H1 (cell line): ENCODE measurements at regions not wholly inside any gene's neighbourhood (a gene's known extent, or its start where the extent isn't known, plus 50 kb on each side); places are given as distances from the start of the nearest gene placed in this dataset.

Source experiments
- CTCF ChIA-PET: fragments of 300-600 bp; sonication (Branson Sonifier 250); formaldehyde crosslinking; loops from one replicate; lab custom pipeline; 2021; ENCODE audit not compliant: partially characterized antibody; lab: Charles Lee
- POLR2A ChIA-PET: fragments of 300-600 bp; sonication (Branson Sonifier 250); formaldehyde crosslinking; loops from one replicate; lab custom pipeline; 2021; ENCODE audit warnings: inconsistent platforms; ENCODE audit not compliant: partially characterized antibody; lab: Charles Lee
- DNase-seq, 2 experiments: peaks; one replicate each; pipeline versions ENCODE4 v3.0.0 to v3.0.0-alpha.2; 2010 to 2022; ENCODE audit warnings: low spot score in 2 of 2, low read depth in 1 of 2, mixed read lengths in 1 of 2
- FAIRE-seq: peaks from 2 replicates; lab custom pipeline; 2011; peaks lifted over from hg19 to GRCh38; lab: Jason Lieb, UNC
- H2AFZ ChIP-seq: 2 replicates; pipeline ENCODE4 v1.8.1; 2012; ENCODE audit warnings: low read length, inconsistent platforms
- H2AK5ac ChIP-seq: 2 replicates; pipeline ENCODE4 v1.6.1; 2013; ENCODE audit warnings: low read depth, low read length
- H2BK120ac ChIP-seq: replicated peaks from 2 replicates; pipeline ENCODE3; 2013; ENCODE audit warnings: low read depth, low read length, inconsistent platforms
- H2BK12ac ChIP-seq: 2 replicates; pipeline ENCODE4 v1.6.1; 2013; ENCODE audit warnings: low read depth, low read length
- H2BK15ac ChIP-seq: 2 replicates; pipeline ENCODE4 v1.6.1; 2013; ENCODE audit warnings: low read length
- H2BK20ac ChIP-seq: 2 replicates; pipeline ENCODE4 v1.6.1; 2013; ENCODE audit warnings: low read length
- H2BK5ac ChIP-seq: 2 replicates; pipeline ENCODE4 v1.6.1; 2013; ENCODE audit warnings: low read depth, low read length
- H3K14ac ChIP-seq: 2 replicates; pipeline ENCODE4 v1.6.1; 2013; ENCODE audit warnings: inconsistent platforms; ENCODE audit not compliant: insufficient read length
- H3K18ac ChIP-seq: 2 replicates; pipeline ENCODE4 v1.6.1; 2013; ENCODE audit warnings: low read length; ENCODE audit errors: extremely low read depth
- H3K23ac ChIP-seq: 2 replicates; pipeline ENCODE4 v1.6.1; 2013; ENCODE audit warnings: inconsistent platforms; ENCODE audit not compliant: insufficient read length
- H3K23me2 ChIP-seq: 2 replicates; pipeline ENCODE4 v1.6.1; 2013; ENCODE audit warnings: low read depth, low read length
- H3K27ac ChIP-seq: 2 replicates; pipeline ENCODE4 v1.6.1; 2011; ENCODE audit warnings: low read depth, low read length, inconsistent platforms
- H3K27me3 ChIP-seq, 4 experiments: replicated peaks in 1 of 4; 1 replicate in 1 of 4; 2 replicates in 3 of 4; pipeline versions ENCODE4 v1.6.1 to v1.8.1; 2011 to 2013; ENCODE audit warnings: low read length in 3 of 4, mild to moderate bottlenecking in 3 of 4, inconsistent platforms in 2 of 4, mixed read lengths in 2 of 4, moderate library complexity in 1 of 4; ENCODE audit not compliant: control insufficient read depth in 3 of 4, insufficient read depth in 3 of 4; ENCODE audit errors: extremely low read depth in 1 of 4
- H3K36me3 ChIP-seq, 4 experiments: 2 replicates each; pipeline versions ENCODE4 v1.6.1 to v1.8.1; 2011 to 2013; ENCODE audit warnings: mild to moderate bottlenecking in 4 of 4, low read length in 3 of 4, moderate library complexity in 2 of 4, control low read depth in 1 of 4, inconsistent platforms in 1 of 4; ENCODE audit not compliant: insufficient read depth in 4 of 4, control insufficient read depth in 2 of 4
- H3K4ac ChIP-seq: replicated peaks from 2 replicates; pipeline ENCODE3; 2013; ENCODE audit warnings: low read length, low read depth, mixed read lengths, inconsistent platforms; ENCODE audit not compliant: insufficient read length
- H3K4me1 ChIP-seq, 4 experiments: replicated peaks in 1 of 4; 1 replicate in 1 of 4; 2 replicates in 3 of 4; pipeline versions ENCODE4 v1.6.1 to v1.8.1; 2011 to 2013; ENCODE audit warnings: low read length in 3 of 4, inconsistent platforms in 2 of 4, mixed read lengths in 1 of 4; ENCODE audit not compliant: insufficient read depth in 4 of 4, control insufficient read depth in 3 of 4
- H3K4me2 ChIP-seq, 2 experiments: 2 replicates each; pipeline versions ENCODE4 v1.6.1 to v1.8.1; 2011 to 2013; ENCODE audit warnings: low read depth in 2 of 2, low read length in 2 of 2, control low read depth in 1 of 2, inconsistent platforms in 1 of 2, mild to moderate bottlenecking in 1 of 2; ENCODE audit not compliant: insufficient read depth in 1 of 2
- H3K4me3 ChIP-seq, 4 experiments: fragments of 200-600, 300-600 bp in 1 of 4; sonication (generic), shearing (Covaris generic), sonication (Bioruptor Twin) in 1 of 4; 2 replicates each; pipeline versions ENCODE4 v1.5.1 to v1.8.1; 2011 to 2016; ENCODE audit warnings: low read length in 4 of 4, low read depth in 3 of 4, control low read depth in 2 of 4, inconsistent platforms in 2 of 4, mild to moderate bottlenecking in 2 of 4, mixed read lengths in 1 of 4, moderate library complexity in 1 of 4; ENCODE audit not compliant: insufficient read depth in 2 of 4; ENCODE audit errors: extremely low read depth in 1 of 4
- H3K56ac ChIP-seq: replicated peaks from 2 replicates; pipeline ENCODE3; 2013; ENCODE audit warnings: low read depth, mild to moderate bottlenecking, mixed read lengths, low read length, inconsistent platforms; ENCODE audit not compliant: insufficient read length
- H3K79me1 ChIP-seq: 2 replicates; pipeline ENCODE4 v1.6.1; 2013; ENCODE audit warnings: low read depth, low read length, control low read depth
- H3K79me2 ChIP-seq, 2 experiments: 2 replicates each; pipeline versions ENCODE4 v1.6.1 to v1.8.1; 2012 to 2013; ENCODE audit warnings: low read length in 2 of 2, mild to moderate bottlenecking in 2 of 2, inconsistent platforms in 1 of 2; ENCODE audit not compliant: insufficient read depth in 2 of 2, control insufficient read depth in 1 of 2
- H3K9ac ChIP-seq, 4 experiments: replicated peaks in 1 of 4; 1 replicate in 1 of 4; 2 replicates in 3 of 4; pipeline versions ENCODE4 v1.6.1 to v1.8.1; 2011 to 2013; ENCODE audit warnings: low read depth in 3 of 4, low read length in 3 of 4, control low read depth in 2 of 4, mild to moderate bottlenecking in 2 of 4, moderate library complexity in 2 of 4, inconsistent platforms in 1 of 4; ENCODE audit errors: extremely low read depth in 1 of 4
- H3K9me3 ChIP-seq, 2 experiments: 2 replicates each; pipeline versions ENCODE4 v1.6.1 to v1.8.1; 2012 to 2013; ENCODE audit warnings: mild to moderate bottlenecking in 2 of 2, moderate library complexity in 2 of 2, control low read depth in 1 of 2, inconsistent platforms in 1 of 2, low read depth in 1 of 2, low read length in 1 of 2, mixed read lengths in 1 of 2; ENCODE audit not compliant: insufficient read depth in 2 of 2
- H4K20me1 ChIP-seq, 2 experiments: replicated peaks in 1 of 2; 2 replicates each; pipeline versions ENCODE3 to v1.8.1; 2011 to 2013; ENCODE audit warnings: inconsistent platforms in 2 of 2, low read length in 2 of 2, mild to moderate bottlenecking in 1 of 2; ENCODE audit not compliant: insufficient read depth in 2 of 2, control insufficient read depth in 1 of 2
- H4K5ac ChIP-seq: 2 replicates; pipeline ENCODE4 v1.6.1; 2013; ENCODE audit warnings: low read length, low read depth, mixed read lengths, inconsistent platforms; ENCODE audit not compliant: insufficient read length
- H4K8ac ChIP-seq: 2 replicates; pipeline ENCODE4 v1.8.0; 2013; ENCODE audit warnings: mild to moderate bottlenecking, moderate library complexity, low read length, inconsistent platforms; ENCODE audit not compliant: insufficient read depth; ENCODE audit errors: extremely low read depth
- H4K91ac ChIP-seq: replicated peaks from 2 replicates; pipeline ENCODE3; 2013; ENCODE audit warnings: low read length, mixed read lengths, inconsistent platforms; ENCODE audit not compliant: insufficient read length
- CBX5 ChIP-seq: fragments of 300-800, 300-1000 bp; sonication (generic); IDR thresholded peaks from 2 replicates; pipeline ENCODE4 v1.7.1; 2016; ENCODE audit warnings: antibody characterized with exemption, low read length, low read depth
- CREB1 ChIP-seq: IDR thresholded peaks from 2 replicates; pipeline ENCODE4 v1.6.1; 2012; ENCODE audit warnings: inconsistent platforms
- CTBP2 ChIP-seq: IDR thresholded peaks from 2 replicates; pipeline ENCODE4 v1.7.0; 2011; ENCODE audit warnings: borderline replicate concordance, mild to moderate bottlenecking, moderate library complexity, mixed read lengths, low read length; ENCODE audit not compliant: insufficient read depth, insufficient read length
- E2F6 ChIP-seq: IDR thresholded peaks from 2 replicates; pipeline ENCODE4 v1.6.1; 2012; ENCODE audit warnings: inconsistent platforms
- HDAC2 ChIP-seq, 2 experiments: fragments of 300-600 bp in 1 of 2; sonication (generic) in 1 of 2; IDR thresholded peaks; 2 replicates each; pipeline ENCODE4 v1.6.1; 2011 to 2012; ENCODE audit warnings: low read depth in 2 of 2, low read length in 2 of 2, mild to moderate bottlenecking in 2 of 2, moderate library complexity in 2 of 2, borderline replicate concordance in 1 of 2, inconsistent platforms in 1 of 2
- KDM5A ChIP-seq: fragments of 200-600 bp; IDR thresholded peaks from 2 replicates; pipeline ENCODE4 v1.7.1; 2012; ENCODE audit warnings: mild to moderate bottlenecking, low read length, inconsistent platforms, mixed read lengths
- NANOG ChIP-seq: IDR thresholded peaks from 2 replicates; pipeline ENCODE4 v1.6.1; 2011; ENCODE audit warnings: low read length, low read depth, mild to moderate bottlenecking, inconsistent platforms; ENCODE audit not compliant: insufficient read depth, poor library complexity, severe bottlenecking
- POLR2AphosphoS5 ChIP-seq: IDR thresholded peaks from 2 replicates; pipeline ENCODE4 v1.6.1; 2011; ENCODE audit warnings: low read depth, low read length
- RAD21 ChIP-seq, 2 experiments: IDR thresholded peaks in 1 of 2; conservative IDR thresholded peaks in 1 of 2; 2 replicates each; pipeline ENCODE4 v1.6.1; 2011; ENCODE audit warnings: low read depth in 2 of 2, low read length in 2 of 2, improper control_type of control experiment in 1 of 2, inconsistent platforms in 1 of 2, mild to moderate bottlenecking in 1 of 2, moderate library complexity in 1 of 2
- SIX5 ChIP-seq: IDR thresholded peaks from 2 replicates; pipeline ENCODE4 v1.6.1; 2011; ENCODE audit warnings: mild to moderate bottlenecking, low read depth, low read length
- TBP ChIP-seq: IDR thresholded peaks from 2 replicates; pipeline ENCODE4 v1.6.1; 2011; ENCODE audit warnings: low read depth, low read length, improper control_type of control experiment
- WGBS, 2 experiments: shearing (Covaris generic) in 1 of 2; methylation state at CpG; one replicate each; pipeline versions ENCODE4 v1.1.6 to v1.1.7; 2013 to 2015; ENCODE audit warnings: low lambda C conversion rate in 2 of 2, mixed read lengths in 2 of 2, inconsistent platforms in 1 of 2, low coverage in 1 of 2, missing lambda C conversion rate in 1 of 2; ENCODE audit not compliant: insufficient replicate concordance in 2 of 2, insufficient coverage in 1 of 2, insufficient read length in 1 of 2; ENCODE audit errors: extremely low coverage in 1 of 2, missing lambda C conversion rate in 1 of 2; 5-methylcytosine and 5-hydroxymethylcytosine counted together
- TF ChIP-seq, protein P1 (sequence below): IDR thresholded peaks from 2 replicates; pipeline ENCODE4 v1.6.1; 2011; ENCODE audit warnings: low read depth, mild to moderate bottlenecking, low read length; ENCODE audit not compliant: insufficient read depth

- H3K56ac ChIP-seq = no peak overlapping the region
- no peak overlapping the region for H2BK20ac ChIP-seq
- CTCF ChIA-PET = interaction anchor here (2.0 to 2.7 kb wide), 2 partner anchors 90 to 100 kb away, joined by 5 to 8 read pairs; no protein-coding TSS in a partner anchor
- H3K14ac ChIP-seq = no peak overlapping the region
- no peak overlapping the region for H4K91ac ChIP-seq
- H2AK5ac ChIP-seq = no peak overlapping the region
- no peaks in the 10 kb centered on the region for H3K36me3 ChIP-seq
- H3K27me3 ChIP-seq = no peaks in the 10 kb centered on the region
- H3K4me2 ChIP-seq = no peak overlapping the region
- no peak overlapping the region for H2BK12ac ChIP-seq
- H3K23ac ChIP-seq = no peak overlapping the region
- no peak overlapping the region for H2AFZ ChIP-seq
- H3K9ac ChIP-seq = no peak overlapping the region
- H4K20me1 ChIP-seq = no peaks in the 10 kb centered on the region
- DNase-seq = peak in 1 of 2 experiments; percentile 24
- no peak overlapping the region for H2BK120ac ChIP-seq
- H3K79me1 ChIP-seq = no peaks in the 10 kb centered on the region; the same call in 1 of the 2 replicates
- no peaks in the 10 kb centered on the region; the same call in 1 of the 2 replicates for H3K23me2 ChIP-seq
- H3K4me1 ChIP-seq = no peaks in the 10 kb centered on the region
- H4K5ac ChIP-seq = no peak overlapping the region
- no peak overlapping the region for H3K18ac ChIP-seq
- no peak for FAIRE-seq
- no peak overlapping the region for H3K4me3 ChIP-seq
- no peak overlapping the region for H3K27ac ChIP-seq
- H2BK15ac ChIP-seq = no peak overlapping the region
- no peak overlapping the region for H4K8ac ChIP-seq
- H3K4ac ChIP-seq = no peak overlapping the region
- H3K9me3 ChIP-seq = peaks cover 4 to 8% of the 10 kb centered on the region in 2 experiments; a peak in 2 of 4 replicates
- WGBS, 2 experiments = 93% methylated on average over 16 of the region's 16 CpGs; no CpG with 5 or more reads in 1 of the 2 experiments
- POLR2A ChIA-PET = no interaction called here
- no peaks in the 10 kb centered on the region for H3K79me2 ChIP-seq
- no peak overlapping the region for H2BK5ac ChIP-seq
- TF ChIP-seq HDAC2 (IDR thresholded peaks at IDR 0.05; ENCODE audit: borderline replicate concordance in 1 of 2, low read depth in 2 of 2, low read length in 2 of 2) (no peak), E2F6 (no peak), CBX5 (no peak), SIX5 (no peak), CREB1 (no peak), NANOG (no peak), KDM5A (no peak), CTBP2 (no peak), POLR2AphosphoS5 (no peak), TBP (no peak), RAD21 (IDR thresholded peaks at IDR 0.05 in 1 of 2, conservative IDR thresholded peaks at IDR 0.05 in 1 of 2; ENCODE audit: low read depth in 2 of 2, low read length in 2 of 2) (no peak)
- TF ChIP-seq, protein P1, sequence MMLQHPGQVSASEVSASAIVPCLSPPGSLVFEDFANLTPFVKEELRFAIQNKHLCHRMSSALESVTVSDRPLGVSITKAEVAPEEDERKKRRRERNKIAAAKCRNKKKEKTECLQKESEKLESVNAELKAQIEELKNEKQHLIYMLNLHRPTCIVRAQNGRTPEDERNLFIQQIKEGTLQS = no peak
Observed at GRCh38 chr10:130985158-130985753, 326.3 kb downstream of the TCERG1L start.
